HG02885 (cell line): ENCODE measurements at regions not wholly inside any gene's neighbourhood (a gene's known extent, or its start where the extent isn't known, plus 50 kb on each side); places are given as distances from the start of the nearest gene placed in this dataset.
"Not testable (repeated sequence)": the region's sequence is repeated elsewhere in the genome, so short reads cannot be mapped to it uniquely, and the experiment has no call there.

Source experiments
- ATAC-seq: cut with Tn5 transposase; IDR thresholded peaks from one replicate; pipeline ENCODE4 v1.9.1; 2021; ENCODE audit warnings: mild to moderate bottlenecking; ENCODE audit not compliant: unreplicated experiment, poor library complexity

DNA sequence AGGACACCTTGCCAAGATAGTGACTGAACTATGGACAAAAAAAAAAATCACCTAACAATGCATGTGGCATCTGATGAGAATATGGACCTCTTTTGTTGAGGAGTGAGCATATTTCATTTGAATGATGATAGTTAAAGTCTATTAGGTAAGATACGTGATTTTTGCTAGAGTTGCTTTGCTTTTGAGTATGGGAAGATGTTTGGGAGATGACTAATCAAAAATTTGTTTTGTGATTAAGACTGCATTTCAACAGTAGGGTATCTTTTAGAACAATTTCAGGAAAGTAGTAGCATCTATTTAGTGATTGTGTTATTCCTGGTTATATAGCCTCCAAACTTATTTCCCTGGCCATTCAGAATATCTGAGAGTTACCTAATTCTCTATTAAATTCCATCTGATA is 878.6 kb upstream of the CITED2 start:
- ATAC-seq: no peak

GRCh38 chr6:140252099-140252498 is 877.7 kb upstream of the CITED2 start:
- no peak for ATAC-seq

DNA sequence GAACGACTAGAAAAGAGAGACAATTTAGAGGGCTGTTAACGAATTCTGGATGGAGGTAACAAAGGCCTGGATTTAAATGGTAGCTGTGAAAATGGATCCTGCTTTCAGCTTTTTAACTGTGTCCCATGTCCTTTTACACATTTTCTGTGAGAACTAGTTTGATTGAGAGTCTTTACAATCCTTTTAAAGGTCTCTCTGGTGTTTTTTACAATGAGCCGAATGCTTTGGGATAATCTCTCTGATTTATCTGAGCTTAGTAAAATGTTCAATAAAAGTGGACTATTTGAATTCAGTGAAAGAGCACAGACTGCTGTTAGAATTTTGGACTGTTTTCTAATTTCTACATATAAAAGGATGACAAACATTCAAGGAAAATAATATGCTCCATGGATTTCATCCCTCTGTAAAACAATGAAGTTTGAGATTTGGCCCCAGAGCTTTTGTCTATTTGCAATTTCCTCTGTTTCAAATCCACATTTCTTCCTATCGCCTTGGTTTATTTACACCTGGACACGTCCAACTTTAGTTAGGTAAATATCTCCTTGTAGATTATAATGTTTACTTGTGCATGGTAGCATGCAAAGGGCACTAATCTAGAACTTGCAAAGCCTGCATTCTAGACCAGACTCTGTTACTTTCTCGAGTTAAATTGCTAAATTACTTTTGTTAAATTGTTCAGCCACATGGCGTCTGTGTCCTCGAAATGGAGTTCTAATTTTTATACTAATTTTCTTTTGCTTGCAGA is 871.0 kb upstream of the CITED2 start:
- no peak for ATAC-seq

DNA sequence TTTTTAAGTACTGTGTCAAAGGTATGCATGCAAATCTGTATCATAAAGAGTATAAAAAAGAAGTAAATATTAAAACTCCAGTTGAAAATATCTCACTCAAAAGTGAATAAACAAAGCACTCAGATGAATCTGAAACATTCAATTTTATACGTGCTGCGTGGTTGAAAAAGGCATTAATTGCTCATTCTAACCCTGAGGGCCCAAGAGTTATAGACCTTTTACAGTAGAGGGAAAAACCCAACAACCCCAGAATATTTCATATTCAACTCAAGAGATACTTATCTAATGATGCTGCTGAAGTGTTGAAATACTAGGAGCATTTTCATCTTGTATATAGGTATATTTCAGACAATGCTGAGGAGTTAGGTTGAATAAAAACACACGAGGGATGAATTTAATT is 862.8 kb upstream of the CITED2 start:
- no peak for ATAC-seq

DNA sequence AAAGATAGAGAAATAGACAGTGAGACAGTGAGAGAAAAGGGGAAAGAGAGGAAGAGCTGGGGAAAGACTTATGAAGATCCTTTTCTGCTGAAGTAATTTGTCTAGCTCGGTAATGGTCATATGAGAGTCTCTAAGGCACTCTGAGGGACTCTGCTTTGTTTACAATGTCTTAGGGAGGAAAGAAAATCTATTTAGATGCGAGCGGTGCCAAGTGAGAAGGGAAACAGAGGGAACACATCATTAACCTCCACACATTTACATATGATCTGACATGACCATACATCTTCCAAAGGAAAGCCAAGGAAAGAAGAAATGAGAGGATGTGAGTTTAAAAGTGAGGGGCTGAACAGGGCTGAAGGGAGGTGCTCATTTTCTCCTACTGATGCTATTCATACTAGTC is 862.3 kb upstream of the CITED2 start:
- no peak for ATAC-seq

GRCh38 chr6:140230282-140230681 is 855.8 kb upstream of the CITED2 start:
- ATAC-seq: no peak

GRCh38 chr6:140228491-140228890 is 854.0 kb upstream of the CITED2 start:
- ATAC-seq: no peak

GRCh38 chr6:140226637-140227036 is 852.2 kb upstream of the CITED2 start:
- ATAC-seq: no peak

DNA sequence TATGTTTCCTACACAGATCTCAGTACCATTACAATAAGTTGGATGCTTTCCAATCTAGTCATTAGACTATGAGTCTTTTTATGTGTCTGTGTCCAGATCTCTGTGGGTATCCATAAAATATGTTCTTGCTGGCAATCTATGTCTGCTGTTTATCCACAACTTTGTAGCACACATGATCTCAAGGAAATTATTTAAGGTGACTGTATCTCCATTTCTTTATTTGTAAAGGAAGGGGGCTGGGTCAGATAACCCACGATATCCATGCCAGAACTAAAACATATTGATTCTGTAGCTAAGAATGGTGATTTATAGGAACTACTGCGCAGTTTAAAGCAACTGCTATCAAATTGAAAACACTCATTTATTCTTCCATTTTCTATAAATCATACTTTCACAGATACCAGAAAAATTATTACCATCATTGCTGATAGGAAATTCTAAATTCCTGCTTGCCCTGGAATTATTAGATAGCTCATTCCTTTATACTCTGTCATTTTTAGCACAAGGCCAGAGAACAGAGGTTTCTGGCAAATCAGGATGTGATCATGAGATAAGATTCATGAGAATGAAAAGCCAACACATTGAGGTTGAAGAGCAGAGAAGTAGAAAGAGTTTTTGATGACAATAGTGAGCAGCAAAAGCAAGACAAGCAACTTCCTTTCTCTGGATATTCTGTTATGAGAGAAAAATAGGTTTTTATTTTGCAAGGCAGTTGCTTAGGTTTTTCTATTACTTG is 851.4 kb upstream of the CITED2 start:
- ATAC-seq: no peak

- ATAC-seq: no peak
Observed at GRCh38 chr6:140217283-140217682, 842.8 kb upstream of the CITED2 start.

DNA sequence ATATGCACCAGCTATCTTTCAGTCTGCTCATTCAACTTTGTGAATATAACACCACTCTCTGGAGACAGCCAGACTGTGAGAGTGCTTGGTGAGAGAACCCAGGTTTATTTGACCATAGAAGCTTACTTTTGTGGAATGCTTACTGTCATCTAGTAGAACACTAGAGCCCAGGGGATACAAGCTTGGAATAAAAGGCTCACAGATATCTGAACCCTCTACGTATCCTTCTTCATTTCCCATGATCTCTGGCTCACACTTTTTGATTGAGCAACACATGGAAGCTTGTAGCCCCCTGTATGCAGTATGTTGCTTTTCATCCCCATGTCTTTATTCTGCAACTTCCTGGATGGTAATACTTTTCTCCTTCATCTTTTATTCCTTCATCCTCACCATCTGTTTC is 835.3 kb upstream of the CITED2 start:
- no peak for ATAC-seq

- no peak for ATAC-seq
Observed at GRCh38 chr6:140208286-140208685, 833.8 kb upstream of the CITED2 start.

DNA sequence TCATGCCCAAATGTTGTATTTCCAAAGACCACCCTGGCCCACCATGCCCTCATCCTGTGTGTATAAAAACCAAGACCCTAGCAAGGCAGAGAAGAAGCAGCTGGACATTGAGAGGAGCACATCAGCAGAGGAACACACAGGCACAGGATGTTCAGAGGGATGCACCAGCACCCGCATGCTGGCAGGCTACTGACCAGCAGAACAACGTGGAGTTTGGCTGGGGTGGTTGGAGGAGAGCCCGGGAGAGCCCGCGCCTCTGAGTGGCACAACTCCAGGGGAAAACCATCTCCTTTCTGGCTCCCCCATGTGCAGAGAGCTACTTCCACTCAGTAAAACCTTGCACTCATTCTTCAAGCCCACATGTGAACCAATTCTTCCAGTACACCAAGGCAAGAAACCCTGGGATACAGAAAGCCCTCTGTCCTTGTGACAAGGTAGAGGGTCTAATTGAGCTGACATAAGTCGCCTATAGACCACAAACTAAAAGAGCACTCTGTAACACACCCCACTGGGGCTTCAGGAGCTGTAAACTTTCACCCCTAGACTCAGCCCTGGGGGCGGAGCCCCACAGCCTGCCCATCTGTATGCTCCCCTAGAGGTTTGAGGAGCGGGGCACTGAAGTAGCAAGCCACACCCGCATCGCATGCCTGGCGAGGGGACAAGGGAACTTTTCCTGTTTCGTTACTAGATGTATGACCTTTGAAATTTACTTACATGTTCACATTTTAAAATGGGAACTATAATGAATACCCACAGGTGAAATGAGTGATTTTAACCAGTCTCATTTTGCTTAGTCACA is 831.5 kb upstream of the CITED2 start:
- no peak for ATAC-seq

GRCh38 chr6:140204154-140204553 is 829.7 kb upstream of the CITED2 start:
- no peak for ATAC-seq

DNA sequence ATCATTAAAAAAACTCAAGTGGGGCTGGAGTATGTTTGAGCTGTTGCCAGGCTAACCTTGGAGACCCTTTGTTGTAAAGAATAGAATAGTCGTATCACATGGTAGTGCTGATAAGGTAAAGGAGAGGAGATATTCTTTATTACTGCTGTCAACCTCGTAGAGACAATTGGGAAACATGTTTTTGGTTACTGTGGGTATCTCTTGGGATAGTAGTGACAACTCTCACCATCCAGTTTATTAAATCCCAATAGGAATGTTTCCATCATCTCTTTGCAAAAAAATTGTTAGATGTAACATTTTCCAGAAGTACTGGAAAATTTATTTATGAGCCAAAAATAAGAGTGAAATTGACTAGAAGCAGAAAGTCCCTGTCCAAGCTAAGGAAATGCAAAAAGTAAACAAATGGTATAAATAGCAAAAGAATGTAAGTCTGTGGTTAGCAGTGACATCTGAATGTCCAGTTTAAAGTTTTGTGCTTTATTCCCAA is 829.3 kb upstream of the CITED2 start:
- ATAC-seq: no peak

DNA sequence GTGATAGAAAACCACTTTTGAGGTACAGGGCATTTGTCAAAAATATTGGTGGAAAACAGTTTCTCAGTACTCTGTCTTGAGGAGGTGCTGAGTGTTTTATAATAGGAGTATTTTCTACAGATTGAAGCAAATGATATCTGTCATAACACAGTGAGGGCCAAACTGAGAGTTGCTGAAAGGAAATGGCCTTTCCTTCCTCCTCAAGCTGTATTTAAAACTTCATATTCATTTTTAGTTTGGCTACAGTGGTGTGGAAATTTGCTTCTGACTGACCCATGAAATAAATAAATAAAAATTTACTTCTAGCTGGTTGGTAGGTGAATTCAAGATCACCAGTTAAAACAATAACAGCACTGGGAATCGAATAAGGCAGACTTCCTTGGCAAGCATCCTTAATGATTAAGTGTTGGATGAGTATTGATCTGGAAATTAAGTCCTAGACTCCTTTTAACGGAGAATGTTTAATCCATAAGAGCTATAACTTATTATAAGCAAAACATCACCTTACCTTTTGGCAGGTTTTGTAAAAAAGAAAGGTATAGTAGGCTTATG is 828.6 kb upstream of the CITED2 start:
- ATAC-seq: no peak

DNA sequence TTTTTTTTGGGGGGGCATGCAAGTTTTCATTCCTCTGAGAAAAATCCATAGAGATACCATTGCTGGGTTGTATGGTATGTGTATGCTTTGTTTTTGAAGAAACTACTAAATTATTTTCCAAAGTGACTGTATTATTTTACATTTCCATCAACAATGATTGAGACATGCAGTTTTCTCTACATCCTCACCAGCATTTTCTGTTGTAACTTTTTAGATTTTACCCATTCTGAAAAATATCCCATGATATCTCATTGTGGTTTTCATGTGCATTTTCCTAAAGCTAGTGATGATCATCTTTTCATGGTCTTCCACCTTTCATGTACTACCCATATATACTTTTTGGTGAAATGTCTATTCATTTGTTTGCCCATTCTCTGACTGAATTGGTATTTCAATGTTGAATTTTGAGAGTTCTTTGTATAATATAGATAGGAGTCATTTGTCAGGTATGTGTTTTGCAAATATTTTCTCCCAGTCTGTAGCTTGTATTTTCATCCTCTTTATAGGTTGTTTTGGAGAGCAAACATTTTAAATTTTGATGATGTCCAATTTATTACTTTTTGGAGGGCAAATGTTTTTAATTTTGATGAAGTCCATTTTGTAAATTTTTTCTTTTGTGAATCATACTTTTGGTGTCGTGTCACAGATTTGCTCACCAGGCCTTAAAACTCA is 827.5 kb upstream of the CITED2 start:
- ATAC-seq: no peak

DNA sequence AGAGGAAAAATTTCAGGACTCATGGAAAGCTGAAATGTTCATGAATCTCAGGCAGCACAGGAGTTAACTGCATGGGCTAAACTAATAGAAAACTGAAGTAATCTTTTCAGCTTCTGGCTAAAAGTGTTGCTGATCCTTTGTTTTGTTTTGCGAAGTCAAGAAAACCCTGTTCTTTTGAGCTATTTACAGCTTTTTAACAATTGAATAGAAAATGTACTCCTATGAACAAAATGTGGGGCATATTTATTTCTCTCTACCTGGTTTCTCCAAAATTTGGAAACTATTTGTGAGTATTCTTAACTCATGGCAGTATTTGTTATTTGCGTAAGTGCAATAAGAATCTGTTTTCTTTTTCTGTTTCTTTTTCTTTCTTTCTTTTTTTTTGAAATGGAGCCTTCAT is 818.8 kb upstream of the CITED2 start:
- no peak for ATAC-seq

DNA sequence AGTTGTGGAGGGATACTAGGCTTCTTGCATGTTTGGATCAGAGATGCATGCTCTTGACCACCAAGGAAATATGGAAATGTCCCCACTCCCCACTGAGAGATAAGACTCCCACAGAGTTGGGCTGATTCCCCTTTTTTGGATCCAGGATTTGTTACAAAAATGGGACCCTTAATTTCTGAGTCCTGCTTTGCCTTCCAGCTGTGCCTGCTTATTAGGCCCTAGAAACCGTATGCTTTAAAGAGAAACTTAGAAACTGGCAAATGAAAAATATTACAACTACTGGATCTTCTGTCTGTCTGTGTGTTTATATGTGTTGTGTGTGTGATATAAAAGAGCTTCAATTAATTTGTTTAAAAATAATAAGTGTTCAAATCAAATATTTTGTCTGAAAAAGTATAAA is 817.6 kb upstream of the CITED2 start:
- ATAC-seq: no peak

DNA sequence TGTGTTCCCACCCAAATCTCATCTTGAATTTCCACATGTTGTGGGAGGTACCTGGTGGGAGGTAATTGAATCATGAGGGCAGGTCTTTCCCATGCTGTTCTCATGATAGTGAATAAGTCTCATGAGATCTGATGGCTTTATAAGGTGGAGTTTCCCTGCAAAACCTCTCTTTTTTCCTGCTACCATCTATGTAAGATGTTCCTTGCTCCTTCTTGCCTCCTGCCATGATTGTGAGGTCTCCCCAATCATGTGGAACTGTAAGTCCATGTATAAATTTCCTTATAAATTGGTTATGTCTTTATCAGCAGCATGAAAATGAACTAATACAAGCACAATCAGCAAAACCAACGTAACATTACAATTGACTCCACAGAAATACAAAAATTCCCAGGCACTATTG is 814.8 kb upstream of the CITED2 start:
- not testable (repeated sequence) for ATAC-seq
